WTC11 (cell line): ENCODE measurements at regions not wholly inside any gene's neighbourhood (a gene's known extent, or its start where the extent isn't known, plus 50 kb on each side); places are given as distances from the start of the nearest gene placed in this dataset.

Source experiments
- ATAC-seq: fragments of 200-7000 bp; cut with Tn5 transposase; 2 replicates; pipeline ENCODE4 v1.10.0; 2021; ENCODE audit warnings: mild to moderate bottlenecking, moderate library complexity
- CTCF ChIA-PET: fragments of 300-600 bp; sonication (Branson Sonifier 250); formaldehyde crosslinking; loops from one replicate; lab custom pipeline; 2021; ENCODE audit warnings: antibody characterized with exemption; lab: Charles Lee
- POLR2A ChIA-PET: fragments of 350-600 bp; sonication (Branson Sonifier 250); formaldehyde crosslinking; loops from one replicate; lab custom pipeline; 2021; ENCODE audit warnings: antibody characterized with exemption; lab: Charles Lee
- DNase-seq: peaks from one replicate; pipeline ENCODE4 v3.0.0; 2021; ENCODE audit warnings: low spot score
- H3K27ac Mint-ChIP-seq: 2 replicates; pipeline ENCODE4 v1.8.0; 2021; ENCODE audit warnings: mixed read lengths
- H3K27me3 Mint-ChIP-seq: 2 replicates; pipeline ENCODE4 v1.8.0; 2021; ENCODE audit warnings: low read depth, mild to moderate bottlenecking, moderate library complexity, mixed read lengths
- H3K36me3 Mint-ChIP-seq: 2 replicates; pipeline ENCODE4 v1.8.0; 2021; ENCODE audit warnings: mixed read lengths
- H3K4me1 Mint-ChIP-seq: 2 replicates; pipeline ENCODE4 v1.8.0; 2022; ENCODE audit warnings: mixed read lengths
- H3K4me3 Mint-ChIP-seq: 2 replicates; pipeline ENCODE4 v1.8.0; 2021; ENCODE audit warnings: mild to moderate bottlenecking, moderate library complexity, mixed read lengths
- H3K9me3 Mint-ChIP-seq: 2 replicates; pipeline ENCODE4 v1.8.0; 2021; ENCODE audit warnings: mixed read lengths
- ATF1 ChIP-seq: sonication (generic); formaldehyde crosslinking; IDR thresholded peaks from 2 replicates; pipeline ENCODE4 v1.8.1; 2023; ENCODE audit warnings: mild to moderate bottlenecking, moderate library complexity, missing genetic modification reagents
- ATF6 ChIP-seq: sonication (generic); formaldehyde crosslinking; IDR thresholded peaks from 2 replicates; pipeline ENCODE4 v1.8.1; 2023; ENCODE audit warnings: mild to moderate bottlenecking, missing genetic modification reagents
- CBFB ChIP-seq: sonication (generic); formaldehyde crosslinking; IDR thresholded peaks from 2 replicates; pipeline ENCODE4 v1.8.1; 2022; ENCODE audit warnings: mild to moderate bottlenecking, low read depth, missing genetic modification reagents
- ELF4 ChIP-seq: sonication (generic); formaldehyde crosslinking; IDR thresholded peaks from 2 replicates; pipeline ENCODE4 v1.8.1; 2022; ENCODE audit warnings: low read depth, mild to moderate bottlenecking, moderate library complexity, missing genetic modification reagents
- GABPB1 ChIP-seq: sonication (generic); formaldehyde crosslinking; IDR thresholded peaks from 2 replicates; pipeline ENCODE4 v1.8.1; 2023; ENCODE audit warnings: mild to moderate bottlenecking, missing genetic modification reagents
- NFYB ChIP-seq: sonication (generic); formaldehyde crosslinking; conservative IDR thresholded peaks from 2 replicates; pipeline ENCODE4 v1.8.0; 2022; ENCODE audit warnings: low read depth, missing genetic modification reagents
- NR1H2 ChIP-seq: sonication (generic); formaldehyde crosslinking; IDR thresholded peaks from 2 replicates; pipeline ENCODE4 v1.9.0; 2021; ENCODE audit warnings: mild to moderate bottlenecking, moderate library complexity, missing genetic modification reagents
- NR2C2 ChIP-seq: sonication (generic); formaldehyde crosslinking; IDR thresholded peaks from 2 replicates; pipeline ENCODE4 v1.8.0; 2022; ENCODE audit warnings: mild to moderate bottlenecking, missing genetic modification reagents
- STAT6 ChIP-seq: sonication (generic); formaldehyde crosslinking; conservative IDR thresholded peaks from 2 replicates; pipeline ENCODE4 v1.8.1; 2023; ENCODE audit warnings: mild to moderate bottlenecking, low read depth, missing genetic modification reagents, moderate library complexity
- USF1 ChIP-seq: sonication (generic); formaldehyde crosslinking; IDR thresholded peaks from 2 replicates; pipeline ENCODE4 v1.8.0; 2022; ENCODE audit warnings: mild to moderate bottlenecking, missing genetic modification reagents
- USF2 ChIP-seq: sonication (generic); formaldehyde crosslinking; IDR thresholded peaks from 2 replicates; pipeline ENCODE4 v1.8.1; 2023; ENCODE audit warnings: mild to moderate bottlenecking, missing genetic modification reagents, moderate library complexity
- ZNF121 ChIP-seq: sonication (generic); formaldehyde crosslinking; IDR thresholded peaks from 2 replicates; pipeline ENCODE4 v1.8.0; 2023; ENCODE audit warnings: missing genetic modification reagents
- ZNF232 ChIP-seq: sonication (generic); formaldehyde crosslinking; IDR thresholded peaks from 2 replicates; pipeline ENCODE4 v1.8.0; 2022; ENCODE audit warnings: mild to moderate bottlenecking, missing genetic modification reagents
- ZNF263 ChIP-seq: sonication (generic); formaldehyde crosslinking; IDR thresholded peaks from 2 replicates; pipeline ENCODE4 v1.8.1; 2022; ENCODE audit warnings: low read depth, mild to moderate bottlenecking, moderate library complexity, missing genetic modification reagents
- ZNF281 ChIP-seq: sonication (generic); formaldehyde crosslinking; IDR thresholded peaks from 2 replicates; pipeline ENCODE4 v1.8.0; 2023; ENCODE audit warnings: mild to moderate bottlenecking, missing genetic modification reagents
- ZNF317 ChIP-seq: sonication (generic); formaldehyde crosslinking; IDR thresholded peaks from 2 replicates; pipeline ENCODE4 v1.8.1; 2023; ENCODE audit warnings: low read depth, mild to moderate bottlenecking, moderate library complexity, missing genetic modification reagents, borderline replicate concordance
- ZNF396 ChIP-seq: fragments of 250-450 bp; sonication (Bioruptor Pico); IDR thresholded peaks from 2 replicates; pipeline ENCODE4 v1.8.0; 2021; ENCODE audit warnings: mild to moderate bottlenecking, moderate library complexity, borderline replicate concordance
- ZNF423 ChIP-seq: fragments of 250-450 bp; sonication (Bioruptor Pico); IDR thresholded peaks from 2 replicates; pipeline ENCODE4 v2.1.2; 2022; ENCODE audit warnings: mild to moderate bottlenecking, moderate library complexity
- TF ChIP-seq, protein P1 (sequence below): sonication (generic); formaldehyde crosslinking; IDR thresholded peaks from 2 replicates; pipeline ENCODE4 v1.8.0; 2022; ENCODE audit warnings: mild to moderate bottlenecking, missing genetic modification reagents
- TF ChIP-seq, protein P2 (sequence below): sonication (generic); formaldehyde crosslinking; IDR thresholded peaks from 2 replicates; pipeline ENCODE4 v1.8.1; 2023; ENCODE audit warnings: mild to moderate bottlenecking, moderate library complexity, missing genetic modification reagents

DNA sequence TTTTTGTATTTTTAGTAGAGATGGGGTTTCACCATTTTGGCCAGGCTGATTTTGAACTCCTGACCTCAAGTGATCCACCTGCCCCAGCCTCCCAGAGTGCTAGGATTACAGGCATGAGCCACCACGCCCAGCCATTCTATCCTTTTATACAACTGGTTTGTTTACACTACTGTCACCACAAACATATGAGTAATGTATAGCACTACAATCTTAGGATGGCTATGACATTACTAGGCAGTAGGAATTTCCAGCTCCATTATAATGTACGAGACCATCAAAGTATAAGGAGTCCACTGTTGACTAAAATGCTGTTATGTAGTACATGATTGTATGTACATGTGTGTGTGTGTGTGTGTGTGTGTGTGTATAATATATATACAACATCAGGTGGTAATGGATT lies 1126.1 kb upstream of the LRRN3 start:
- Mint-ChIP-seq H3K36me3 (no peaks in the 10 kb centered on the region), H3K4me1 (no peaks in the 10 kb centered on the region), H3K9me3 (peaks cover 12% of the 10 kb centered on the region), H3K27me3 (no peaks in the 10 kb centered on the region), H3K4me3 (no peak overlapping the region), H3K27ac (no peak overlapping the region)
- no peak for DNase-seq
- TF ChIP-seq NR2C2, result no peak
- TF ChIP-seq ZNF263 (CRISPR knock-in tag), result no peak
- TF ChIP-seq GABPB1, result no peak
- TF ChIP-seq, protein P1, sequence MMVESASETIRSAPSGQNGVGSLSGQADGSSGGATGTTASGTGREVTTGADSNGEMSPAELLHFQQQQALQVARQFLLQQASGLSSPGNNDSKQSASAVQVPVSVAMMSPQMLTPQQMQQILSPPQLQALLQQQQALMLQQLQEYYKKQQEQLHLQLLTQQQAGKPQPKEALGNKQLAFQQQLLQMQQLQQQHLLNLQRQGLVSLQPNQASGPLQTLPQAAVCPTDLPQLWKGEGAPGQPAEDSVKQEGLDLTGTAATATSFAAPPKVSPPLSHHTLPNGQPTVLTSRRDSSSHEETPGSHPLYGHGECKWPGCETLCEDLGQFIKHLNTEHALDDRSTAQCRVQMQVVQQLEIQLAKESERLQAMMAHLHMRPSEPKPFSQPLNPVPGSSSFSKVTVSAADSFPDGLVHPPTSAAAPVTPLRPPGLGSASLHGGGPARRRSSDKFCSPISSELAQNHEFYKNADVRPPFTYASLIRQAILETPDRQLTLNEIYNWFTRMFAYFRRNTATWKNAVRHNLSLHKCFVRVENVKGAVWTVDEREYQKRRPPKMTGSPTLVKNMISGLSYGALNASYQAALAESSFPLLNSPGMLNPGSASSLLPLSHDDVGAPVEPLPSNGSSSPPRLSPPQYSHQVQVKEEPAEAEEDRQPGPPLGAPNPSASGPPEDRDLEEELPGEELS, result no peak
- no peak for TF ChIP-seq CBFB (CRISPR knock-in tag)
- TF ChIP-seq ATF1, result no peak
- TF ChIP-seq ZNF281 (CRISPR knock-in tag), result no peak
- CTCF ChIA-PET, result no interaction called here
- POLR2A ChIA-PET, result no interaction called here
- no peak for ATAC-seq

- ChIA-PET CTCF (no interaction called here), POLR2A (no interaction called here)
- Mint-ChIP-seq H3K36me3 (no peaks in the 10 kb centered on the region), H3K4me1 (no peaks in the 10 kb centered on the region), H3K27me3 (no peaks in the 10 kb centered on the region), H3K9me3 (peaks cover 12% of the 10 kb centered on the region), H3K27ac (no peak overlapping the region), H3K4me3 (no peak overlapping the region)
- DNase-seq (no peak), ATAC-seq (no peak)
- TF ChIP-seq NR1H2 (CRISPR knock-in tag) (no peak), ZNF232 (CRISPR knock-in tag) (no peak), ZNF121 (CRISPR knock-in tag) (no peak), USF1 (CRISPR knock-in tag) (no peak), NFYB (CRISPR knock-in tag) (no peak), USF2 (CRISPR knock-in tag) (no peak), ATF6 (CRISPR knock-in tag) (no peak), ZNF423 (CRISPR knock-in tag) (no peak), ELF4 (CRISPR knock-in tag) (no peak), ZNF396 (no peak), STAT6 (CRISPR knock-in tag) (no peak), ZNF281 (CRISPR knock-in tag) (no peak), ZNF317 (no peak)
- TF ChIP-seq, protein P2, sequence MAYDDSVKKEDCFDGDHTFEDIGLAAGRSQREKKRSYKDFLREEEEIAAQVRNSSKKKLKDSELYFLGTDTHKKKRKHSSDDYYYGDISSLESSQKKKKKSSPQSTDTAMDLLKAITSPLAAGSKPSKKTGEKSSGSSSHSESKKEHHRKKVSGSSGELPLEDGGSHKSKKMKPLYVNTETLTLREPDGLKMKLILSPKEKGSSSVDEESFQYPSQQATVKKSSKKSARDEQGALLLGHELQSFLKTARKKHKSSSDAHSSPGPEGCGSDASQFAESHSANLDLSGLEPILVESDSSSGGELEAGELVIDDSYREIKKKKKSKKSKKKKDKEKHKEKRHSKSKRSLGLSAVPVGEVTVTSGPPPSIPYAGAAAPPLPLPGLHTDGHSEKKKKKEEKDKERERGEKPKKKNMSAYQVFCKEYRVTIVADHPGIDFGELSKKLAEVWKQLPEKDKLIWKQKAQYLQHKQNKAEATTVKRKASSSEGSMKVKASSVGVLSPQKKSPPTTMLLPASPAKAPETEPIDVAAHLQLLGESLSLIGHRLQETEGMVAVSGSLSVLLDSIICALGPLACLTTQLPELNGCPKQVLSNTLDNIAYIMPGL (CRISPR knock-in tag), result no peak
These were observed 1123.5 kb upstream of the LRRN3 start for GRCh38 chr7:109967406-109967805.
